Progenitor cell of endocrine pancreas (in vitro differentiated cells): ENCODE measurements at regions not wholly inside any gene's neighbourhood (a gene's known extent, or its start where the extent isn't known, plus 50 kb on each side); places are given as distances from the start of the nearest gene placed in this dataset.

Experiments used
- DNase-seq: peaks from one replicate; pipeline ENCODE4 v3.0.0; 2021; ENCODE audit warnings: low spot score; ENCODE audit not compliant: unreplicated experiment
- H3K27ac Mint-ChIP-seq: 2 replicates; pipeline ENCODE4 v1.8.0; 2021; ENCODE audit warnings: mild to moderate bottlenecking, moderate library complexity, mixed read lengths
- H3K27me3 Mint-ChIP-seq: 2 replicates; pipeline ENCODE4 v1.8.0; 2021; ENCODE audit warnings: mixed read lengths
- H3K36me3 Mint-ChIP-seq: 2 replicates; pipeline ENCODE4 v1.8.0; 2022; ENCODE audit warnings: mixed read lengths; ENCODE audit not compliant: insufficient read depth
- H3K4me1 Mint-ChIP-seq: 2 replicates; pipeline ENCODE4 v1.8.0; 2021; ENCODE audit warnings: low read depth, mixed read lengths
- H3K4me3 Mint-ChIP-seq: 2 replicates; pipeline ENCODE4 v1.8.0; 2021; ENCODE audit warnings: low read depth, mild to moderate bottlenecking, moderate library complexity, mixed read lengths
- H3K9me3 Mint-ChIP-seq: 2 replicates; pipeline ENCODE4 v1.8.0; 2021; ENCODE audit warnings: low read depth, mixed read lengths
- TF ChIP-seq, protein P1 (sequence below): fragments of 200-600 bp; sonication (generic); IDR thresholded peaks from one replicate; pipeline ENCODE4 v1.5.0; 2021; ENCODE audit warnings: antibody characterized with exemption, mild to moderate bottlenecking; ENCODE audit not compliant: unreplicated experiment

DNA sequence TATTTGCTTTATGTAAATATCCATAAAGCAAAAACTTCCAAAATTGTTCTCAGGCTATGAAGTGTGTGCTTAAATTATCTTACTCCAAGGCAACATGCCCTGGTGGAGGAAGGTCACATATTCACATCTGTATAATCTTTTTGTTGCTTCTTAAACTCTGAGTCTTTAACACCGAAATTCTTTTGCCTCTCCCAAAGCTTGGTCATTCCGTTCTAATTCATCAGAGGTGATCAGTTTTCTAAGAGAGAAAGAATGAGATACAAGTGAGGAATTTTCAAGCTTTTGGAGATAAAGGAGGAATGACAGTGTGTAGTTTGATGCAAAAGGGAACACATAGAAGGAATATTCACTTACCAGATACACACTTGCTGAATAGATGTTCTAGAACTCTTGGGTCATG, 561.7 kb downstream of the LTN1 start:
- H3K4me1 Mint-ChIP-seq, result no peaks in the 10 kb centered on the region
- H3K27ac Mint-ChIP-seq, result no peak overlapping the region
- no peak overlapping the region for H3K4me3 Mint-ChIP-seq
- DNase-seq, result no peak
- no peaks in the 10 kb centered on the region for H3K27me3 Mint-ChIP-seq
- no peaks in the 10 kb centered on the region for H3K9me3 Mint-ChIP-seq
- TF ChIP-seq, protein P1, sequence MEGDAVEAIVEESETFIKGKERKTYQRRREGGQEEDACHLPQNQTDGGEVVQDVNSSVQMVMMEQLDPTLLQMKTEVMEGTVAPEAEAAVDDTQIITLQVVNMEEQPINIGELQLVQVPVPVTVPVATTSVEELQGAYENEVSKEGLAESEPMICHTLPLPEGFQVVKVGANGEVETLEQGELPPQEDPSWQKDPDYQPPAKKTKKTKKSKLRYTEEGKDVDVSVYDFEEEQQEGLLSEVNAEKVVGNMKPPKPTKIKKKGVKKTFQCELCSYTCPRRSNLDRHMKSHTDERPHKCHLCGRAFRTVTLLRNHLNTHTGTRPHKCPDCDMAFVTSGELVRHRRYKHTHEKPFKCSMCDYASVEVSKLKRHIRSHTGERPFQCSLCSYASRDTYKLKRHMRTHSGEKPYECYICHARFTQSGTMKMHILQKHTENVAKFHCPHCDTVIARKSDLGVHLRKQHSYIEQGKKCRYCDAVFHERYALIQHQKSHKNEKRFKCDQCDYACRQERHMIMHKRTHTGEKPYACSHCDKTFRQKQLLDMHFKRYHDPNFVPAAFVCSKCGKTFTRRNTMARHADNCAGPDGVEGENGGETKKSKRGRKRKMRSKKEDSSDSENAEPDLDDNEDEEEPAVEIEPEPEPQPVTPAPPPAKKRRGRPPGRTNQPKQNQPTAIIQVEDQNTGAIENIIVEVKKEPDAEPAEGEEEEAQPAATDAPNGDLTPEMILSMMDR, result no peak
- no peaks in the 10 kb centered on the region for H3K36me3 Mint-ChIP-seq

DNA sequence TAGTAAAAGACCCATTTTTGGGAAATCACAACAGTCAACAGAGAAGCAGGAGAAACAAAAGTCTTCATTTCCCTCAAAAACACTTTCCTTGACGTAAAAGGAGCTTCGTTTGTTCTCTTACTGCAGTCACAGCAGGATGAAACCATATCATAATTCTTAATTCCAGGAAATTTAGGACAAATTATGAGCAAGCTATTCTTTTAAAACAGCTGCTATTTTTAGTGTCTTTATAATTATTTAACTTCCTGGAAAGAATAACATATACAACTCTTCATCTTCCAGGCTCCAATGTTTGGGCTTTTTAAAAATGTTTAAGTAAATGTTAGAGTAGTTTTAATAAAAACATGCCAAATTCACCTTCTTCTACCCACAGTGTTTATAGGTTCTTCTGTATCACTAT, 563.5 kb downstream of the LTN1 start:
- H3K36me3 Mint-ChIP-seq, result no peaks in the 10 kb centered on the region
- H3K9me3 Mint-ChIP-seq, result no peaks in the 10 kb centered on the region
- H3K27ac Mint-ChIP-seq, result no peak overlapping the region
- TF ChIP-seq, protein P1, result no peak
- no peak overlapping the region for H3K4me3 Mint-ChIP-seq
- H3K27me3 Mint-ChIP-seq, result no peaks in the 10 kb centered on the region
- DNase-seq, result no peak
- peaks cover 4% of the 10 kb centered on the region for H3K4me1 Mint-ChIP-seq

DNA sequence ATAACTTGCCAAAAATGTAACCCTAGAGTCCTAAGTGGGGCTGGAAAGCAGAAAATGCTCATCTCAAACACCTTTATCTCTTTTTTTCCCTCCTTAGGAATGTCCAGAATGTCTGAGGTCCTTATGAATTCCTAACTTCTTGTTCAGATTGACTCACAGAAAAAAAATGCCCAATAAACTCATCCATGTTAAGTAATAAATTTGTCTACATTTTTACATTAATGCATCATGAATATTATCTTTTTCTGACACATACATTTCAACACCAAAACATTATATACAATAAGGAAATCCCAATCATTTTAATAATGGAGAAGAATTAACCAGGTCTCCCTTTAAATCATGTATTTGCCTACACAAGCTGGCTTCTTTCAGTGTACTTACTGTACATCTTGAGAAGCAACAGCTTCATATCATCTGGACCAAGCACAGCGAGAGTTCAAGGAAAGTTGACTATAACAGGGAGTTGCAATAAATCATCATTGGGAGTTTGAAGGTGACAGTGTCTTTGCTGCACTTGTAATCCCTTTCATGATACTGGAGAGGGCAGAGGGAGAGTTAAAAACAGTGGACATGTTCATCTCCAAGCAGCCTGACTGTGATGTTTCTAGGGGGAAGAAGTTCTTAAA, 565.2 kb downstream of the LTN1 start:
- no peak for DNase-seq
- Mint-ChIP-seq H3K27me3 (no peaks in the 10 kb centered on the region), H3K4me1 (peaks cover 6% of the 10 kb centered on the region), H3K9me3 (no peaks in the 10 kb centered on the region), H3K36me3 (no peaks in the 10 kb centered on the region), H3K4me3 (no peak overlapping the region), H3K27ac (no peak overlapping the region)
- TF ChIP-seq, protein P1, result no peak

DNA sequence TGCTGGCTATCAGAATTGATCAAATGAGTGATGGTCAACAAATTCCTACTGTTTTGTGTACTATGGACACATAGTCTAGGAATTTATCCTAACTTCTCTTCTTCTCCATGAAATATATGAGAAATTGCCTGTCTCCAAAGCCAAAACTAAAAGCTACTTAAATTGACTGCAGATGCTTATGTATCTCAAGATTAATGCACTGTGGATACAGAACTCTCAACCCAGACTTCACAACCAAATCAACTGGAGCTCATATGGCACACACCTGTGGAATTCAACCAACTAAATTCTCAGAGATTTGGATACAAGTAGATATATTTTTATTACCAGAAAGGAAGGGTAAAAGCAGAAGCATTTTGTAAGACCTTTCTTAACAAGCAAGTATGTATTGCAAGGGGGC, 566.1 kb downstream of the LTN1 start:
- Mint-ChIP-seq H3K4me1 (peaks cover 6% of the 10 kb centered on the region), H3K36me3 (no peaks in the 10 kb centered on the region), H3K4me3 (no peak overlapping the region), H3K27ac (no peak overlapping the region), H3K9me3 (no peaks in the 10 kb centered on the region), H3K27me3 (no peaks in the 10 kb centered on the region)
- no peak for DNase-seq
- TF ChIP-seq, protein P1, result no peak

DNA sequence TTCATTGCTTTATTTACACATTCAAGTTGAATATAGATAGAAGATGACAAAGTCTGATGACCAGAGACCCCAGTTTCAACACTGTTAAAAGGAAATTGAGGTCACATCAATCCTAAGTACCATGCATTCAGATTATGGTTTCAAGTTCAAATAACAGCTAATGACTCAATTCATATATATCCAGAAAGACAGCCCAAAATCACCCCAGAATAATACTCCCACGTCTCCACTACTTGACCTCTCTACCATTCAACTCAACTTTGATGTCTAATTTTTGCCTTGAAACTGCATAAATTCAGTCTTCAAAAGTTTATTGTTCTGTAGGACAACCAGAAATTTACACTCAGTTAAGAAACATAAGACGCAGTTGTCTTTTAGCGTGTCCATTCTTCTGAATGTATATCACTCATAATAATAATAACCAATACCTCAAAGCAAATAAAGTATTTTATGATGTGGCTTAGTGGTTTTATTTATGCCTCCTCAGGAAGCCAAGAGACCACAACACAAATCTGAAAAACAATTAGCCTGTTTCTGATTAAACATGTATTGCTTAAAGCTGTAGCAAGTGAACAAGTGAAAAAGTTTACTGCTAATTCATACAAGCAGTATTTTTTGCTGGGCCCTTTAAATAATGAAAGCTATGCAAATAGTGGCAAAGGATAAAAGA, 569.0 kb downstream of the LTN1 start:
- Mint-ChIP-seq H3K27me3 (no peaks in the 10 kb centered on the region), H3K36me3 (no peaks in the 10 kb centered on the region), H3K9me3 (no peaks in the 10 kb centered on the region), H3K4me1 (peaks cover 6% of the 10 kb centered on the region), H3K4me3 (no peak overlapping the region), H3K27ac (no peak overlapping the region)
- no peak for DNase-seq
- TF ChIP-seq, protein P1, result no peak
